ENCODE measurements at regions not wholly inside any gene's neighbourhood (a gene's known extent, or its start where the extent isn't known, plus 50 kb on each side); places are given as distances from the start of the nearest gene placed in this dataset.

DNA sequence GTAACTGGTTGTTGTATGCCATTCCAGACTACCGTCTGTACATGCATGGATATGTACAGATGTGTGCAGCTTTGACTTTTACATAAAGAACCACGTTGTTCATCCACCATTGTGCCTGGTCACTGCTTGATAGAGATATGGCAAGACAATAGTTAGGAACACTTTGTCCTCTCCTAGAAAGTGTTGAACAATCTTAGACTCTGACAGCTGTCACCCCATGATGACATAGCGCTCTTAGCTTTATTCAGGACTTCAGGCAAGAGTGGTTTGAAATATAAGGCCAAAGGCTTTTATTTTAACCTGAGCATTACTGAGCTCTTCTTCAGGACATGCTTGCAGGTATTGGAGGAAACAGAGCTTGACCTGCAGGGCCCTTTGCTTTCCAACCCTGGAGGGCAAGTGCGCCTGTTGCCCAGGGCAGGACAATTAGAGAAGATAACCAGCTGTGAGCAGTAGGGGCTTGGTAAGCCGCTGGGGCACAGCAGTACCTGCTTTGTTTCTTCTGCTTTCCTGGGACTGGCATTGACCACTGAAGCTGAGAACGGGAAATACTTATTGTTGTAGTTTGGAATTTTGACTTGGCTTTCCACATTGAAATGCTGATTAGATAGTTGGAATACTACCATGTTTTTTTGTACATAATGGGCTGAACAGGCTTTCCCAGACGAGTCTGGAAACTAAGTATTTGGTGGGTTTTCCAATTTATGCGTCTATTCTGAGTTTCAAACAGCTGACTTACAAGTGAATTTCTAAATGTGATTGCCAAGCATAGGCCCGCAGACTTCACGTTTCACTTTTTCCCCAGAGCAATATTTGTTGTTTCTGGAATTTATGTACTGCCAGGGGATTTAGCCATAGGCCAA is 51.1 kb downstream of the GARRE1 start:
- peak in 1 of 3 experiments; percentile 17 for DNase-seq

DNA sequence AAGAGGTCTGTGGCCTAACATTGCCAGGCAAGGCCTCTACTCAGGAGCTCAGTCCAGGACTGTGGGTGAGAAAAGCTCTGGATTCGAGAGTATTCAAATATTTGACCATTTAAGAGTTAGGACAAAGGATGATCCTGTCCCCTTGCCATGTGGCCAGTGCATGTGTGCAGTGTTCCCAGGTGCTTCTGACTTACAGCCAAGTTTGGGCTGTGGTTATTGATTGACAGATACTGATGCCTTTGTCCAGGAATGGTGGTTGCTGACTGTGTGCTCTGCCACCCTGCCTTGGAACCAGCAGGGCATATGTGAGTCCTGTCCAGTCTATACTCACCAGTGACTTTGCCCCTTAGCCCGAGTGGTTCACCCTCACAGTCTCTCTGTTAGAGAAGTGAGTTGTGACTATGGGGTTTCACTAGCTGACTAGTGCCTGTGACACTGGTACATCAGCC is 51.9 kb downstream of the GARRE1 start:
- DNase-seq = no peak

GRCh38 chr19:34306824-34307223 is 52.5 kb downstream of the GARRE1 start:
- no peak for DNase-seq

DNA sequence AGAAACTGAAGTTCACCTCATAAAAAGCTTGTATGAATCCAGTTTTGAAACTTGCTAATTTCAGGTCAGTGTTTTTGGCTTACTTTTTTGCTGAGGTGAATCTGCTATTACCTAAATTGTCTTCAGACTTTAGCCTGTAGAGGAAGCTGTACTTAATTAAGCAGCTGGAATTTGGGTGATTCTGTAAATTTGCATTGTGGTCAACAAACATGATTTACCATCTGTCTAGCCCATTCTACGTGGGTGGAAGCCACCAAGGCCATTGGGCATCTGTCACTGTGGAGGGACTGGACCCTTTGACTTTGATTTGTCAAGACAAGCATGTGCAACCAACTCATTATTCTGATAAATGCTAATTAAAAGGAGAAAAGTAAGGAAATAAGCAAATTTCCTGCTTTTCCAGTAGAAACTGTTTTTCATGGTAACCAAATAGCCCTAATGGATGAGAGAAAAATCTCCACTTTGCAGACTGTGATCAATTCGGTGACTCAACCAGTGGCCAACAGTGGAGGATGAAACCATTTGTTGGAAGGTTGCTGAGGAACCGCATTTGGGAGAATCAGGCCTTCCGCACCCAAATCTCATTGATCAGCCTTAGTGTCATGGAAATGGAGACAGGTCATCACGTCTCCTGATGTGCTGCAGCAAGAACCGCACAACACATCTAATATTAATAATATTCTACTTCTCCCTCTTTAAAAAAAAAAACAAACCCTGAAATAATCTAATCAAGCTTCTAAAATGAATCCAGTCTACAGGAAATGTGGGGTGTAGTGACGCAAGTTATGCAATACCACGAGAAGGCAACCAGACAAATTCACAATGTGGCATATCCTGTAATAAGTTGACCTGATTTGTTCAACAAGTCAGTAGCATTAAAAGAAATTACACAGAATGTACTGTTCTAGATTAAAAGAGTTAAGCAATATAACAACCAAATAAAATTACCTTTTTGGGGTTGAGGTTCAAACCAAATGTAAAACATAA is 54.3 kb downstream of the GARRE1 start:
- DNase-seq = no peak

- no peak for DNase-seq
Measured at GRCh38 chr19:34309368-34310138, 55.2 kb downstream of the GARRE1 start.

- peak in 2 of 3 experiments; percentile 61 to 87 for DNase-seq
Measured at GRCh38 chr19:34310494-34310981, 54.5 kb upstream of the GPI start.

- no peak for DNase-seq
Measured at GRCh38 chr19:34313188-34313587, 51.8 kb upstream of the GPI start.

GRCh38 chr19:34314437-34315313 is 50.3 kb upstream of the GPI start:
- no peak for DNase-seq

Measured in NCI-H1417 (cell line).